Lung microvascular endothelial cell (primary cell): ENCODE measurements at regions not wholly inside any gene's neighbourhood (a gene's known extent, or its start where the extent isn't known, plus 50 kb on each side); places are given as distances from the start of the nearest gene placed in this dataset.
"Not testable (repeated sequence)": the region's sequence is repeated elsewhere in the genome, so short reads cannot be mapped to it uniquely, and the experiment has no call there.

Source experiments
- DNase-seq, 2 donors: peaks; one replicate each; pipeline versions ENCODE4 v3.0.0 to v3.0.0-alpha.2; 2010; ENCODE audit warnings: low read depth in 2 of 2

DNA sequence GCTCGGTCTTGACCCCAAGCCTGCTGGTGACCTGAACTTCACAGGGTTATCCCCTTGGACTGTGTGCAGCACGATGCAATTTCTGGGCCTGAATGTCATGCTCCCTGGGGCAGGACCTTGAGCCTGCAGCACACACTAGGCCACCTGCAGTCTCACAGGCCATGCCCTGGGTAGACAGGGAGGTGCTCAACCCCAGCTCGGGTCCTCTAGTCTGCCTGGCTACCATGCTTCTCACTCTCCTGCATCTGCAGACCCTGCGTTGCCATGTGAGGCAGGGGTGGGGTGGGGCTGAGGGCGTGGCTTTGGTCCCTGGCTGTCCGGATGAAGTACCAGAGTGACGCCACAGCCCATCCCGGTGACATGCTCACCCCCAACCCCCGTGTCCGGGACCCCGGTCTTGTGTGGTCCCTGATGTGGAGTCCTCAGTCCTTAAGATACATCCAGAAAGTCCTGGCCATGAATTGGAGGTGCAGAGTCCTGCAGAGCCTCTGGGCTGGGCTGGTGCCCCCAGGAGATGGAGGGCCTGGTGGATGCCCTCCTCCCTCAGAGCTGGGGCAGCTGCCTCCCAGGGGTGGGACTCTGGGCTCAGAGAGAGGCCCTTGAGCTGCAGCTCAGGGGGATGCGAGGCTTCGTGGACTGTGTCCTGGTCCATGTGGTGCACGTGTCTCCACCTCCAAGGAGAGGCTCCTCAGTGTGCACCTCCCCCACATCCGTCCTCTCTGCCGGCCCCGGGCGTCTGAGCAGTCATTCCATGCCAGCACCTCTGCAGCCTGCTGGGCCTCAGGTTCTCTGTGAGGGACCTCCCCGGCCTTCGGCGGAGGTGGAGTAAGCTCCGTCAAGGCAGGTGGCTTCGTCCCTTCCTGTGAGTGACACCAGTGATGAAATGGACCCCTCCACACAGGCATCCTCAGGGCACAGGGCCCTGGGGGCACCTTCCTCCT is 402.1 kb downstream of the TMEM121 start:
- not testable (repeated sequence) for DNase-seq

DNA sequence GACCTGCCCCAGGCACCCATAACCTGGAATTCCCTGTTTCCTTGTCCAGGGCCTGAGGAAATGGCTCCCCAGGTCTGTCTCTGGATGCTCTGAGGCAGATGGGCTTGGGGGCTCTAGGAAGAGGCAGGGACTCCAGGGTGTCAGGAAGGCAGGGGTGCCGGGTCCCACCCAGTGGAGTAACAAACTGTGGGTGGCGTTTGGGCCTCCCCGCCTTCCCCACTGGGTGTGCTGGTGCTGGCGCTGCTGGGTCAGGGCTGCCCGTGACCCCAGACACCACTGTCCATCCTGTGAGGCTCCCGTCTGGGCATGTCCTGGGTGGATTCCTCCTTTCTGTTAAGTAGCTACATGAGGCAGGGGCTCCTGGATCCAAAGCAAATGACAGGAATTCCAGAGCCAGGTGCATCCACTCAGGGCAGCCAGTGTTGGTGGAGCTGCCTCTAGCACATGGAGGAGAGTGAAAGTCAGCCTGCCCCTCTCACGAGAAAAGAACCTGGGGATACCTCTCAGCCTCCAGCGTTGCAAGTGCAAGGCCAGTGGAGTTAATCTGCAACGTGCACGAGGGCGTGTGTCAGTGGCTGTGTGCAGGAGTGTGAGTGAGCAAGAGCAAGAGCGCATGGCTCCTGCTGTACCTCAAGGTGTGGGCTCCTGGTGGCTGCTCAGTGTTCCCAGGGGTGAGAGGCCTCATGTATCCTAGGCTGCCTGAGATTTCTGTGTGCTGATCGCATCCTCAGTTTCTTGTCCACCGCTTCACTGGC is 403.1 kb downstream of the TMEM121 start:
- DNase-seq = no peak

- DNase-seq = no peak
Observed at GRCh38 chr14:105930572-105930971, 404.2 kb downstream of the TMEM121 start.

DNA sequence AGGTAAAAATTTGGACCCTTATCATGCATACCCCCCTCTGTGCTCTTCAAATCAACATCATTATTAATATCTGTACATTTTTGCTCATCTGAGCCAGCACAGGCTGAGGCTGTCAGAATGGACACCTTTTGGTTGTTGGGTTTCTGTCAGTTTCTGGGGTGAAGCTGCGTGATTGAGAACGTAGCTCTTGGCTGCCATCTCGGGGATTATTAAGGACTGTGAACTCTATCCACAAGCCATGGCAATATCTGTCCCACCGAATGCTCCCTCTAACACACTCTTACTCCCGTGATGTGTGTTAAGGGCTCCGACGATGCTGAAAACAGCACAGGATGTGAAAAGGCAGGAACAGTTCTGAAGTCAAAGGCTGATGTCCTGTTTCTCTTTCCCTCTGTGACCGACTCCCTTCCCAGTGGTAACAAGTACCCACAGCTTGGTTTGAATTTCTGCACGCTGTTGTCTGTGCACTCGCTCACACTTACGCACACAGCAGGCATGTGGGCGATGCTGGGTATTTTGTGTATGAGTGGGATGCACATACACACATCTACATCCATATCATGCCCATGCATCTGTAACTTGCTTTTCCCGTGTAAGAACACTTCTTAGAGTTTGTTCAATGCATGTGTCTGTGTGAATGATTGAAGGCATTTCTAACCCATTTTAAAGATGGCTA is 405.6 kb downstream of the TMEM121 start:
- no peak for DNase-seq

- DNase-seq = no peak
Observed at GRCh38 chr14:105933238-105933637, 406.9 kb downstream of the TMEM121 start.

DNA sequence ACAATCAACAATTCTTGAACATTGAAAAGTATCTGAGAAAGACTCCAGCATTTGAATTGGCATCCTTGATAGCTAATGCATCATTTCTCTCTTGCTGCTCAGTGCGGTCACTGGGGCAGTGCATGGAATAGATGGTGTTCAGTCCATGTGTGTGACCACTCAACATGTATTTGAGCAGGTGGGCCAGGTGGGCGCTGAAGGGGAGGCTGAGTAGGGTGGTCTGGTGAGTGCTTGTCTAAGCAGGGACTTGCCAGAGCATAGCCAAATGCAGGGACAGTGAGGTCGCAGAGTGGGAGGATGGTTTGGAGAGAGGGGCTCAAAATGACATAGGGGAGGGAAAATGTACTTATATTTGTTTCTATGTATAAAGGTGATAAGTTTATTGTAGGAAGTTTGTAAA is 409.0 kb downstream of the TMEM121 start:
- no peak for DNase-seq

DNA sequence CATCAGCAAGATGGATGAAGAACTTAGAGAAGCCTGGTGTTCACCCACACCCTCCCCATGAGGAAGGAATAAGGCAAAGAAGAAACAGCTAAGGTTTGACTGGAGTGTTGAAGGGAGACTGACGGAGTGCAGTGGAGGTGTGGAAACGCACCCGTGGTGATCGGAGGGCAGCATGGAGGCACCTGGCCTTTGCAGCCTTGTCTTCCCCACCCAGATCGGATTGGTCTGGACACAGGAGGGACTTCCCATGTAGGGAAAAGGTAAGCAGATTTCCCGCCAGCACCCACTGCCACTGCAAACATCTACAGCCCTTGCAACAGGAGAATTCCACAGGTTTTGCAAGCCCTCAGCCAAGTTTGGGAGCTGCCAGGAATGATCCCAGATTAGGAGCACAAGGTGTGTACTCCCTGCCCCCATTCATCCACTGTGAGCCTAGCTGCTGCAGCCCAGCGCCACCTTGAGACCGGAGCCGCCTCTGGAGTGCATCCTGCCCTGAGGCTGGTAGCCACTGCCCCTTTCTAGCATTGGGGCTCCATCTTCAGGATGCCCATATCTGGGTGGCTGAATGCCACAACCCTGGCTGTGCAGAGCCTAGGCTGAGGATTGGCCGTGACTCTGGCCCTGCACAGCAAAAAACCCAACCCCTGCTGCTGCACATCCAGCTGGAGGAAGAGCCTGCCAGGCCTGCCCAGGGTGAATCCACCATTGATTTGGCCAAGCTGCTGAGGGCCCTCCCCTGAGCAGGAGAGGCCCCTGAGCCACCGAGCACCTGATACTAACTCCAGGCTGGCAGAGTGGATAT is 411.1 kb downstream of the TMEM121 start:
- DNase-seq = no peak

- no peak for DNase-seq
Observed at GRCh38 chr14:105938055-105938863, 411.9 kb downstream of the TMEM121 start.

GRCh38 chr14:105938959-105939358 is 412.6 kb downstream of the TMEM121 start:
- DNase-seq = no peak

DNA sequence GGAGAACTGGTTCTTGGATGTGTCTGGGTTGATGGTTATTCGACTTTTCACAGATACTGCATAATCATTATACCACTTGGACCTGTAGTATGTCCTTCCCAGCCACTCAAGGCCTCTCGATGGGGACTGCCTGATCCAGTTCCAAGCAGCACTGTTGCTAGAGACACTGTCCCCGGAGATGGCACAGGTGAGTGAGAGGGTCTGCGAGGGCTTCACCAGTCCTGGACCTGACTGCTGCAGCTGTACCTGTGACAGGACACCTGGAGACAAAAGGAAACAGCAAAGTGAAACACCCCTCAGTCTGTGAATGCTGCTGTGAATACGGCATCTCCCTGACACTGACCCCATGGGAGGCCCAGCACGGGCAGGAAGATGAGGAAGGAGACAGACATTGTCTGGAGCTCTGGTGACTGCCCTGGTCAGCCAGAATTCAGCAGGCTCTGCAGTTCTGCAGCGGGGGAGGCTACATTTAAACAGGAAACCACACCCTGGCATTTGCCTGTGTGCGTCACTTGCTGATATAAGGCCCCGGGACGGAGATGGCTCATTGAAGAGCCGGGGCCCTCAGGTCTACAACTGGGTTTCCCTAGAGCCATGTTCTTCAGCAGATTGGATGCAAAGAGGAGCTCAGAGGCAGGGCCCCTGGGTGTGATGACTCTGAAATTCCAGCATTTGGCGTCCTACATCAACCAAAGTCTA is 413.6 kb downstream of the TMEM121 start:
- no peak for DNase-seq

DNA sequence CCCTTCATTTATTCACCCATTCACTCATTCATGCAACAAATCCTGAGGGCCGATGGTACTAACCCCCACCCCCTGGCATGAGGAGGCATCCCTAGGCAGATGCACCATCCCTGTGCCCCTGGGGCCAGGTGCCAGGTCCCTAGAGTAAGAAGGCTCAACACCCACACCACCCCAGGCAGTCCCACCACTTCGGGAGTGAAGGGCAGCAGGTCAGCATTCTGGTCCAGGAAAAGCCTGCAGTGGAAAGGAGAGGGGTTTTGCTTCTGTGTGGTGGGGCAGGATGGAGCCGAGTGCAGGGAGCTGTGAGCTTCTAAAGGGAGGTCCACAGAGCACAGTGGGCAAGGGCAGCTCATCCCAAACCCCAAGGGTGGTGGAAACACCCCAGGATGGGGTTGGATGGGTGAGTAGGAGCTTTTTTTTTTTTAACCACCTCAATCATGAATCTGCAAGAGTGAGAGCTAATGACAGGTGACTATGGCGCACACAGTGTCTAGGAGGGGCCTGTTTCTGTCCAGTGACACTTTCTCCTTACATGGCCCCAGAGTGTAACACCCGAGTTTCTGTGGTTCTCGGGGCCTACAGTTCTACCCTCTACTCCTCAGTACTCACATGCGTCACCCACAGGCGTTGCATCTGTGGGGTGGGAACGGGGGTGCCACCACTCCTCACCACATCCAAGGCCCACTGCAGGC is 414.3 kb downstream of the TMEM121 start:
- no peak for DNase-seq

DNA sequence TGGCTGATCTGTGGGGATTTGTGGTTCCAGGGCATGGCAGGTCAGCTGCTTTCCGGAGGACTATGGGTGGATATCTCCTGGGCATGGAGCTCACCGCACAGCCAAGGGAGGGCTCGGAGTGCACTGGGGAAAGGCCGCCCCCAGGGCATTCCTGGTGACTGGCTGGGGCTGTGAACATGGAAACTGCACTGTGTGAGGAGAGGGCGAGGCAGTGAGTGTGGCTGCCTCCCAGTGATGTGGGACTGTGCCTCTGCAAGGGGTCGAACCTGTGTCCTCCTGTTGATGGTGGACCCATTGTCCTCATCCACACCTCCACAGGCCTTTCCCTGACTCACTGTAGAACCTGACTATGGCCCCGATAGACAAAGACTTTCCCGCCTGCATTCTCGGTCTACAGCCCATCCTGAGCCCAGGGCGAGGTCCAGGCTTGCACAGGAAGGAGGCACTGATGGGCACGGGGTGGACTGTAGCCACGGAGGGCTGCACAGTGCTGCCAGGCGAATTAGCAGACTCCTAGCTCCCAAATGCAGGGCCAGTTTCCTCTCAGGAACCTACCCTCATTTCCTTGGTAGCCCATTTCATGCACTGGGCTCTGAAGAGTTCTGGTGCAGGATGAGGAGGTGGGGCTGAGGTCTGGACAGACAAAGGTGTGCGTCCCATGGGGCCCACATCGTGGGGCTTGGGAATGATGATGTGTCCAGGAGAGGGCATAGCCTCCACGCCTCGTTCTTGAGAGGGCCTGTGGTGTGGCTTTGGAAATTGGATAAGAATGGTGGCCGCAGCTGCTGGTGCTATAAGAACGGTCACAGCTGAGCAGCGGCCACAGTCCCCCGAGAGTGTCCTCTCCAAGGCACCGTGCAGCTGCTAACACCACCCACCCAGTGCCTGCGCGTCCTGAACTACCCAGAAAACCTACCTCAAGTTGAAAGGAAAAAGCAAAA is 415.1 kb downstream of the TMEM121 start:
- no peak for DNase-seq

GRCh38 chr14:105942725-105943124 is 416.3 kb downstream of the TMEM121 start:
- not testable (repeated sequence) for DNase-seq

DNA sequence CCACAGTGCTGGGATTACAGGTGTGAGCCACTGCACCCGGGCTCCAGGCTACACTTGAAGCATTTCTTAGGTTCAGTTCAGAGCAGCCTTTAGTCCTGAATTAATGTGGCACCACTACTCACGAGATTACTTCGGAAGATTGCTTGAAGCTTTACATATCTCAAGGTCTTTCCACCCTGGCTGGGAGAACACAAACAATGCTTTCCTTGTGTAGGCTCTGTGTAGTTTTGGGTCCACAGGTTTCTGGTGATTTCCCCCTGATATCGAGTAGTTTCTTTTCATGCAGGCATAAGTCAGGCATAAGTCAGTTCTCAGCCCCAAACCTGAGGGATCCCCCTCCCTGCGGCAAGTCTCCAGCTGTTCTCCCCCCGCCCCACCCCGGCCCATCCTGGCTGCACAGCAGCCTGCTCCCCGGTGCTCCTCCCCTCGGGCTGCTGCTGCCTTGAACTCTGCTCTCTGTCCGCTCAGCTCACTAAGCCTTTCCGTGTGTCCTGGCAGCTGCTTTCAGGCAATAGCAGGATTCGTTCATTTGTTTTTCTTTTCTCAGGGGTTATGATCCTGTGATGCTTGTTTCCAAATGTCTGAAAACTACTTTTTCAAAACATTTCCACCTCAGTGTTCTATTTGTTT is 417.7 kb downstream of the TMEM121 start:
- no peak for DNase-seq

- peak; percentile 20 to 60 for DNase-seq
Observed at GRCh38 chr14:105944632-105945610, 418.5 kb downstream of the TMEM121 start.

DNA sequence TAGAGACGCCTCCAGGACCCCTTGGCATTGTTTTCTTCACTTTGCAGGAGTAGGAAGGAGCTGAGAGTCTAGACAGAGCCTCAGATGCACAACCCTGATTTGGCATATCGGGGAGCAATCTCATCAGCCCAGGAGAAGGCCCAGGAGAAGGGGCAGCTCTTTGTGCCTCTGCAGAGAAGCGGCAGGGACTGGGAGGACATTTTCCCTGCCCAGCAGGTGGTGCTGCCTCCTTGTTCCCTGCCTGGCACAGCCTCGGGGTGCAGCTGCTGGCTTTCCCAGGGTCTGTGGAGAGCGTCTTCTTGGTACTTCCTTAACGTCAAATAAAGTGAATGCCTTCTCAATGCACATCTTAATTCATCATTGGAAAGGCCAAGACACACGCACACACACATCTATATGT is 419.5 kb downstream of the TMEM121 start:
- no peak for DNase-seq
